Pancreas (tissue), 10 donors: ENCODE measurements at regions not wholly inside any gene's neighbourhood (a gene's known extent, or its start where the extent isn't known, plus 50 kb on each side); places are given as distances from the start of the nearest gene placed in this dataset.

ENCODE experiments used
- ATAC-seq, 4 donors: fragments of 200-7000 bp; cut with Tn5 transposase; one replicate each; pipeline versions ENCODE4 v1.8.0 to v1.9.1; 2020; ENCODE audit warnings: mild to moderate bottlenecking in 4 of 4, moderate library complexity in 4 of 4
- DNase-seq, 6 donors: peaks; one replicate each; pipeline ENCODE4 v3.0.0-alpha.2; 2020
- FAIRE-seq: peaks from 2 replicates; lab custom pipeline; 2012; peaks lifted over from hg19 to GRCh38; lab: Jason Lieb, UNC
- H3K27ac ChIP-seq, 4 donors: fragments of 200-600 bp; sonication (generic); 1 replicate in 3 of 4; 2 replicates in 1 of 4; pipeline versions ENCODE4 v1.5.0 to v1.8.0; 2020
- H3K27me3 ChIP-seq, 4 donors: fragments of 200-600 bp; one replicate each; pipeline ENCODE4 v1.8.0; 2021
- H3K36me3 ChIP-seq, 3 donors: fragments of 200-600 bp; sonication (generic) in 1 of 3; one replicate each; pipeline versions ENCODE4 v1.5.0 to v1.8.0; 2020 to 2021
- H3K4me1 ChIP-seq, 3 donors: fragments of 200-600 bp; one replicate each; pipeline ENCODE4 v1.8.0; 2021
- H3K4me3 ChIP-seq, 4 donors: fragments of 200-600 bp; sonication (generic) in 2 of 4; one replicate each; pipeline versions ENCODE4 v1.5.0 to v1.8.0; 2020 to 2021
- H3K9me3 ChIP-seq, 4 donors: fragments of 200-600 bp; one replicate each; pipeline ENCODE4 v1.8.0; 2021
- WGBS, 2 donors: extraction: QIAGEN DNeasy Blood & Tissue Kit; methylation state at CpG; one replicate each; pipeline ENCODE4 v1.1.7; 2013; 5-methylcytosine and 5-hydroxymethylcytosine counted together
- intact Hi-C, 3 donors: fragments of 100-400 bp; cut with DNase I; formaldehyde crosslinking; loops; one replicate each; pipeline versions ENCODE4 v1.11.1 to v1.14.2; 2022
- TF ChIP-seq, protein P1 (sequence below), 4 donors: fragments of 200-600 bp; sonication (generic) in 3 of 4; IDR thresholded peaks; one replicate each; pipeline versions ENCODE4 v1.5.0 to v1.8.0; 2021; ENCODE audit warnings: antibody characterized with exemption in 4 of 4
- donor health status: healthy with polysubstance abuse.
- donor health status: DM: no; HTN: no; CAD: no; lungs with moderate emphysema.
- donor health status: DM: no; HTN: no; CAD: no.
- donor health status: control.
- donor health status: control.
- donor health status: Bipolar disorder and iron deficiency.
- donor health status: DM: yes; HTN: yes; CAD: no.
- donor health status: DM: no; HTN: no; CAD: no.
- donor health status: DM: no; HTN: no; CAD: no.
- donor health status: DM: yes; HTN: yes; CAD: no.

DNA sequence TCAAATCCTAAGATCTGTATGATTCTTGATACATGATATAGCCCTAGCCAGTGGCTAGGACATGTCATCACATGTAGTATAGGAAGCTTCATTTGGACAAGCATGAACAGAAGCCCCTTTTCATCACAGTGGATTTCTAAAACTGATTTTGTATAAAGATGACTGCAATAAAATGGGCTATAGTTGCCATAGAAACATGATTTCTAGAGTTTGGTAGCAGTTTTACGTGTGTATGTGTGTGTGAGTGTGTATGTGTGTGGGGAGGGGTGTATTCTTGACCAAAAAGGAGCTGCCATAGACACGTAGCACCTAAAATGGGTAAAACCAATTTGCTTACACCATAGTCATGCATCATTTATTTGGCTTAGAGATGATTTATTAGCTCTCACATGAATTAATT is 200.5 kb upstream of the CNR1 start:
- Histone ChIP-seq H3K9me3 (no peaks in the 10 kb centered on the region), H3K4me1 (no peaks in the 10 kb centered on the region), H3K27me3 (no peaks in the 10 kb centered on the region), H3K36me3 (no peaks in the 10 kb centered on the region), H3K4me3 (no peak overlapping the region), H3K27ac (no peak overlapping the region)
- FAIRE-seq (no peak), ATAC-seq (no peak), DNase-seq (no peak)
- WGBS, 2 donors, result 47 to 49% methylated on average over 2 of the region's 2 CpGs
- TF ChIP-seq, protein P1, sequence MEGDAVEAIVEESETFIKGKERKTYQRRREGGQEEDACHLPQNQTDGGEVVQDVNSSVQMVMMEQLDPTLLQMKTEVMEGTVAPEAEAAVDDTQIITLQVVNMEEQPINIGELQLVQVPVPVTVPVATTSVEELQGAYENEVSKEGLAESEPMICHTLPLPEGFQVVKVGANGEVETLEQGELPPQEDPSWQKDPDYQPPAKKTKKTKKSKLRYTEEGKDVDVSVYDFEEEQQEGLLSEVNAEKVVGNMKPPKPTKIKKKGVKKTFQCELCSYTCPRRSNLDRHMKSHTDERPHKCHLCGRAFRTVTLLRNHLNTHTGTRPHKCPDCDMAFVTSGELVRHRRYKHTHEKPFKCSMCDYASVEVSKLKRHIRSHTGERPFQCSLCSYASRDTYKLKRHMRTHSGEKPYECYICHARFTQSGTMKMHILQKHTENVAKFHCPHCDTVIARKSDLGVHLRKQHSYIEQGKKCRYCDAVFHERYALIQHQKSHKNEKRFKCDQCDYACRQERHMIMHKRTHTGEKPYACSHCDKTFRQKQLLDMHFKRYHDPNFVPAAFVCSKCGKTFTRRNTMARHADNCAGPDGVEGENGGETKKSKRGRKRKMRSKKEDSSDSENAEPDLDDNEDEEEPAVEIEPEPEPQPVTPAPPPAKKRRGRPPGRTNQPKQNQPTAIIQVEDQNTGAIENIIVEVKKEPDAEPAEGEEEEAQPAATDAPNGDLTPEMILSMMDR (IDR thresholded peaks at IDR 0.05), result no peak
- intact Hi-C loops, result no loop called here

DNA sequence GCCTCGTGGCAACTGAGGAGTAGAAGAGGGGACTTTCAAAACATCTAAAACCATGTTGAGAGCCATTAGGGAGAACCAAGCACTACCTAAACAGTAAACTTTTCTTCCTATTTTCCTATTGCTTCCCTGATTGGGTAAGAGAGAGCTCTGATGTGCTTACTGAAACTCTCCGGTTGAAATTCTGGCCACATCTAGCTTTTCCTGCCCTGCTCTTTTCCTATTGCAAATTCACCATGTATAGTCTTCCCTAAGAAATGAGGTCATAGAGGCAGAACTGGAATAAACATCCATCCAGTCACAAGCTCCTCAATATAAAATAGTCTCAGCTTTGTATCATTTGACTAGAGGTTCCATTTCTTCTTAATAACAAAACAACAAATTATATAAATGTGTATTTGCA is 199.5 kb upstream of the CNR1 start:
- Histone ChIP-seq H3K36me3 (no peaks in the 10 kb centered on the region), H3K9me3 (no peaks in the 10 kb centered on the region), H3K27ac (no peak overlapping the region), H3K27me3 (no peaks in the 10 kb centered on the region), H3K4me3 (no peak overlapping the region), H3K4me1 (no peaks in the 10 kb centered on the region)
- no peak for DNase-seq
- FAIRE-seq, result no peak
- intact Hi-C loops, result no loop called here
- no peak for ATAC-seq
- TF ChIP-seq, protein P1 (IDR thresholded peaks at IDR 0.05), result no peak
- WGBS, 2 donors, result 55 to 65% methylated on average over 2 of the region's 2 CpGs

DNA sequence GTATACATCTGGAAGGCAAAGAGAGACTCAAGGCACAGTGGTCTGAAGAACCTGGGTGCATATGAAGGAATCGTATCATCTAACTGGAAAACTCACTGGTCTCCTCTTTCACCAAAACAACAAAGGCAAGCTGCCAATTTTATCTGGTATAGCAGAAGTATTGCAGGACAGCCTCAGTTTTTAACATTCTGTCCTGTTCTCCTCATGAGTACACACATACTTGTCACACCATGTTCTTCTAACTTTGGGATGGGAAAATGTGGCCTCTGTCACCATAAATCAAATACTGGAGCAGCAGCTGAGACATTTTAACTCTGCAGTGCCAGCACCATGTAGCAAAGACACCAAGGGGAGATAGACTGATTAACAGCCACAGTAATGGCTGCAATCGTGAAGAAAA is 199.1 kb upstream of the CNR1 start:
- H3K9me3 ChIP-seq, result no peaks in the 10 kb centered on the region
- no peak overlapping the region for H3K4me3 ChIP-seq
- no peak for FAIRE-seq
- H3K27ac ChIP-seq, result no peak overlapping the region
- no peaks in the 10 kb centered on the region for H3K4me1 ChIP-seq
- WGBS, 2 donors, result 56 to 64% methylated on average over 2 of the region's 2 CpGs
- H3K36me3 ChIP-seq, result no peaks in the 10 kb centered on the region
- no peak for ATAC-seq
- H3K27me3 ChIP-seq, result no peaks in the 10 kb centered on the region
- intact Hi-C loops, result no loop called here
- TF ChIP-seq, protein P1 (IDR thresholded peaks at IDR 0.05), result no peak
- DNase-seq, result no peak

DNA sequence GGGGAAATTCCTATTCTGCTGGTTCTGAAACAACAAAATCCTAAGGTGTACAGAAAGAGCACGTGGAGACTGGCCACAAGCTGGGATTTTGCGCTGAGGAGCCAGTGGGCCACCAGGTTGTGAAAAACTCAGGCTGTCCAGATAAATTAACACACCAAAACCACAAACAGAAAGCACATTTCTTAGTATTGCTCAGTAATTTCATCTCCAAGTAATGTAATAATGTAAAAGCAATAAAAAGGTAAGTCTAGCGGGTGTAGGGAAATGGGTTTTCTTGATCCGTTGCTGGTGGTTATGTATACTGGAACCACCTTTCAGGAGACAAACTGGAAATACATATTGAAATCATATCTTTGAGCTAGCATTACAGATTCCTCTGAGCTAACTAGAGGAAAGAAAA is 195.6 kb upstream of the CNR1 start:
- Histone ChIP-seq H3K27me3 (no peaks in the 10 kb centered on the region), H3K9me3 (no peaks in the 10 kb centered on the region), H3K4me1 (no peaks in the 10 kb centered on the region), H3K4me3 (no peak overlapping the region), H3K36me3 (no peaks in the 10 kb centered on the region), H3K27ac (no peak overlapping the region)
- ATAC-seq (no peak), DNase-seq (no peak), FAIRE-seq (no peak)
- WGBS, 2 donors, result 71 to 78% methylated on average over 4 of the region's 4 CpGs
- intact Hi-C loops, result no loop called here
- TF ChIP-seq, protein P1 (IDR thresholded peaks at IDR 0.05), result no peak

DNA sequence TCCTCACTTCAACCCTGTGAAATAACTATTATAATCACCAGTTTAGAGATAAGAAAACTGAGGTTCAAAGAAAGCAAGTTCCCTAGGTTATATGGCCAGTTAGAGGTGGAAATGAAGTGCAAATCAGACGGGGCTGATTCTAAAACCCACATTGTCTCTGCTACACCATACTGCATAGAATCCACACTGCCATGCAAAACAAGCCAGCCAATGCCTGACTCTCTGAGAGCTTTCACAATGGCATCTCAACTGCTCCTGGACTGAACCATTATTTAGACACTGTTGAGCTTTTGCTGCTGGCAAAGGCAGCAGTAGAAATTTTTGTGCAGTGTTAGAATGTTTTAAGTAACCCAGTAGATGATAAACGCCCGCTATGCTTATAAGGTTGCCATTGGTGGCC is 195.2 kb upstream of the CNR1 start:
- Histone ChIP-seq H3K9me3 (no peaks in the 10 kb centered on the region), H3K36me3 (no peaks in the 10 kb centered on the region), H3K4me3 (no peak overlapping the region), H3K27ac (no peak overlapping the region), H3K27me3 (no peaks in the 10 kb centered on the region), H3K4me1 (no peaks in the 10 kb centered on the region)
- intact Hi-C loops, result no loop called here
- WGBS, 2 donors, result 54 to 66% methylated on average over 3 of the region's 3 CpGs
- TF ChIP-seq, protein P1 (IDR thresholded peaks at IDR 0.05), result no peak
- DNase-seq, result no peak
- FAIRE-seq, result no peak
- no peak for ATAC-seq
